GM19035 (cell line): ENCODE measurements at regions not wholly inside any gene's neighbourhood (a gene's known extent, or its start where the extent isn't known, plus 50 kb on each side); places are given as distances from the start of the nearest gene placed in this dataset.
"Not testable (repeated sequence)": the region's sequence is repeated elsewhere in the genome, so short reads cannot be mapped to it uniquely, and the experiment has no call there.

Experiments used
- ATAC-seq: cut with Tn5 transposase; IDR thresholded peaks from one replicate; pipeline ENCODE4 v1.9.1; 2021; ENCODE audit not compliant: unreplicated experiment

DNA sequence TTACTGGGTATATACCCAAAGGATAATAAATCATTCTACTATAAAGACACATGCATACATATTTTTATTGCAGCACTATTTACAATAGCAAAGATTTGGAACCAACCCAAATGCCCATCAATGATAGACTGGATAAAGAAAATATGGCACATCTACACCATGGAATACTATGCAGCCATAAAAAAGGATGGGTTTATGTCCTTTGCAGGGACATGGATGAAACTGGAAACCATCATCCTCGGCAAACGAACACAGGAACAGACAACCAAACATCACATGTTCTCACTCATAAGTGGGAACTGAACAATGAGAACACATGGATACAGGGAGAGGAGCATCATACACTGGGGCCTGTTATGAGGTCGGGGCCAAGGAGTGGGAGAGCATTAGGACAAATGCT, 665.0 kb upstream of the KCNMB2 start:
- not testable (repeated sequence) for ATAC-seq

DNA sequence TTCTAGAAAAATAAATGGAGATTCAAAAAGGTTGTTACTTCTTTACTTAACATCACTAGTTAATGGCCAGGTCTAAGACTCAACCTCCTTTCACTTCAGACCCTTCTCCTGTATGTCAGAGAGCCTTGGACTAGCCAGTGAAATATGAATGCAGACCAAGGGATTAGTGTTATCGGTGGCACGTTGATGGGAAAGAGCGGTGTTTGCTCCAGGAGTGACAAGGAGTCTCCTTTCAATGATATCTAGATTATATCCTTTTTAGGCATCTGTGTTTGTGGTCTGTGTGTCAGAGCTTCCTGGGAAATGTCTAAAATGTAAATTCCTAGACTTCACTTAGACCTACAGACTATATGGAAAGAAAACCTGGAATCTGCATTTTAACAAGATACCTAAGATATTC, 658.0 kb upstream of the KCNMB2 start:
- ATAC-seq: no peak

DNA sequence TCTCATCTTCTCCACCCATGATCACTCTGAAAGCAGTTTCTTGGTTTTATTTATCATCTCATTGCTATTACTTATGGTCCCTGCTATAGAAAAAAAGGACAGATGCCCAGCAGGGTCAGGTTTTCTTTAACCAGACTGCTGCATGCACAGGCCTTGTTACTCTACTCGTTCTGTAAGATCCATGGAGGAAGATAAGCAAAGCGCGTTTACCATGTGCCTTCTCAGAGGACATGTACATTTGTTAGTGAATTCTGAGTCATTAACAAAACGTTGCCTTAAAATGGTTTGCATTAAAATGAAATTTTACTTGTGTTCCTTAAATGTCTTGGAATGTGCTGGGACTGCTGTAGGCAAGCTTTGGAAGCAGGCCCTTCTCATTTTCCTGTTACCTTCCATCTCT, 657.3 kb upstream of the KCNMB2 start:
- no peak for ATAC-seq

DNA sequence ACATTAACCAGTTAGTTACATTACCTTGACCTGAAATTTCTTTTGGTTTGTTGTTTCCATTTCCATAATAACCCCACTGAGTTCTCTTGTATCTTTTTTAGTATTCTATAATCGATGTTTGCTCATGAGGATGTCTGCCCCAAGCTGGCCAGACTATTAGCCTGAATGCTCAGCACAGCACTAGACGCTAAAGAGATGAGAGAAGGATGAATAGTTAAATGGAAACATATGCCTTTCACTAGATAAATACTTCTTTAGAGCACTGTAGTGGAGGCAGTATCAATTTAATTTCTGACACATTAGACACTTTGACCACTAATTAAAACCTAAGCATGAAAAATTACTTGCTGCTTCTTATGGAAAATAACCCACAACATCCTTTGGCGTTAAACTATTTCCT, 654.9 kb upstream of the KCNMB2 start:
- ATAC-seq: no peak

DNA sequence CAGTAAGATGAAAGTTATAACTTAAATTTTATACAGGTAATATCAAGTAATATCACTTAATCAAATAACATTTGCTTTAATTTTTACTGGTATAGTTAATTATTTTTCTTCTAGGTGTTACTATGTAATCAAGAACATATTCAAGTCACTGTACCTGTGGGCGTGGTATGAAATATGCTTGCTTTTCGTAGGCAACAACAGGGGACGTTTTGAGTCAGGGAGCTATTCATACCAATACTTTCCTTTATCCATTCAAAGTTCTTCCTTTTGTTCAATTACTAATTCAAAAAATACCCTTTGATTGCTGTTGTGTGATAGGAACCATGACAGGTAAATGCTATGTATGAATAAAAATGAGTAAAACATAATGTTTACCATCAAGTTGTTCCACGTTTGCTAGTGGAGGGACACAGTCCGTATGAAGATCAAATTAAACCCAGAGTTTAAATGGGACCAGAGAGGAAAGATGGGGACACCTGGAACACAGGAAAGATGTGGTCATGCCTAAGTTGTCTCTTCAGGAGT, 654.0 kb upstream of the KCNMB2 start:
- no peak for ATAC-seq

DNA sequence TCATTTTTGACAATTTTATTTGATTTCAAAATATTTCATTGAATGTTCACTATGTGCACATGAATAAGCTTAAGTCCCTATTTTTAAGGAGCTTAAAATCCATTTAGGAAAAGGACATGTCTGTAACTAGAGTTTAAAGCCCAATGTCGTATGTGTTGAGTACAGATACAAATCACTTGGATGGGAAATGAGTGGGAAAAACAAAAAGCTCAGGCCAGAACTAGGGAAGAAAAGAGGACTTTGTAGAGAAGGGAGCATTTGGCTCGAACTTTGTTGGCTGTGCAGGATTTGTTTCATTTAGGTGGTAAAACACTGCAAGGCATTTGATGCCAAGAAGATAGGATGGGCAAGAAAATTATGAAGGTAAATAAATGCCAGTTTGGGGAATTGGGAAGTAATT, 653.1 kb upstream of the KCNMB2 start:
- no peak for ATAC-seq

DNA sequence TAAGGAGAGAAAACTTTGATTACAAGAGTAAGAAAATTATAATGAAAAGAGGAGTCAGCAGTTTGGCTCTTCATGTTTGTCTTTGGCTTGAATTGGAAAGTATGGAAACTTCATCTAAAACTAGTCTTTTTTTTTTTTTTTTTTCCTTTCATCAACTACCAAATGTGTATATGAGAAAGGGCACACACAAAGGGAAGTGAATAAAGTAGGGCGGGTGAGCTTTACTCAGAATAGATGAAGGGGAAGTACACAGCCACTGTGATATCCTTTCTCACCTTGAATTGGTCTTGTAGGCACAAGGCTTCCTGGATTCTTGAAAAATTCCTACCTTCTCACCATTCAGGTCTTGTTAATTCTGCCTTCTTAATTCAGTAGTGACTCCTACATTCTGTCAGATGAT, 652.3 kb upstream of the KCNMB2 start:
- ATAC-seq: no peak

DNA sequence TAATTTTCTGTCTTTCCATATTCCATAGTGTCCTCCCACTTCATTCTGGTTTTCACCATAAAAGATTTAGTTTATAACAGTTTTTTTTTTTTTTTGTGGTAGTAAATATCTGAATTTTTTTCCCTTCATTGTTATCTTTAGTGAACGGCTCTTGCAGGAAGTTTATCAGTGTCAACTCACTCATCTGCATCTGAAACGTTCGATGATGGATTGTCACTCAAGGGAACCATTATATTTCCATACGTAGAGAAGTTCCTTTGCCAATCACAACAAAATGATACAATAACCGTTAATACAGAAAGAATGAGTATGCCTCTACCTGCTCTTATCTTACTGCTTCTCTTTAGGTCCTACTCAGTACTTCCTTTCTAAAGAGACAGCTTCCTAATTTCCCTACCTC, 651.2 kb upstream of the KCNMB2 start:
- no peak for ATAC-seq

DNA sequence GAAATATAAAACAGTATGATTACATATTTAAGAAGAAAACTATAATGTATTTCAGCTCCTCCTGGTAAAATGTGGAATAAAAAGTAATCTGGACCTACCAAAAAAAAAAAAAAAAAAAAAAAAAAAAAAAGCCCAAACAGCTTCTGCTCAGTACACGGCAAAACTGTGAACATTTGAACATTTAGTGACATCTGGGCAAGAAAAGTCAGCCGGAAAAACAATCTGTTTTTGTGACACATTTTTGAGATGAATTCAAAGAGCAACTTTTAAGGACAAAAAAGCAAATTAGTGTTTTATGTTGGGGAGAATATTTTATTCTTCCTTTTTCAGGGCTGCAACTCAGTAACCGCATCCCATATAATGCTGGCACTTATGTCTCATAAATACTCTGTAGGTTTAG, 649.7 kb upstream of the KCNMB2 start:
- no peak for ATAC-seq

DNA sequence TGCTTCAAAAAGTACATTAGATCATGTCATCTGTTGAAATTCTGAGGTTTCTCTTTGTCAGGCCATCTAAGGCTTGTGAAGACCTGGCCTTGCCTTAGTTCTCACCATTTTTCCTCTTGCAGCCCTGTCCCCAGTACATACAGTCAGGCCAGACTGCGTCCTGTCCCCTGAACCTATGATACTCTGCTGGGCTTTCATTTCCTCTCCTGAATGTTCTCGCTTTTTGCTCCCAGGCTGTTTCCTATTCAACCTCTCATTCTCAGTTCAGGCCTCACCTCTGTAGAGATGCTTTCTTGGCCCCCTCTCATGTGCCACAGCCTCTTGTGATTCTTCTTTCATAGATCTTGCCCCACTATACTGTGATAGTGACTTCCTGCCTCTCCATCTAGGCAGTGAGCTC, 648.8 kb upstream of the KCNMB2 start:
- no peak for ATAC-seq

DNA sequence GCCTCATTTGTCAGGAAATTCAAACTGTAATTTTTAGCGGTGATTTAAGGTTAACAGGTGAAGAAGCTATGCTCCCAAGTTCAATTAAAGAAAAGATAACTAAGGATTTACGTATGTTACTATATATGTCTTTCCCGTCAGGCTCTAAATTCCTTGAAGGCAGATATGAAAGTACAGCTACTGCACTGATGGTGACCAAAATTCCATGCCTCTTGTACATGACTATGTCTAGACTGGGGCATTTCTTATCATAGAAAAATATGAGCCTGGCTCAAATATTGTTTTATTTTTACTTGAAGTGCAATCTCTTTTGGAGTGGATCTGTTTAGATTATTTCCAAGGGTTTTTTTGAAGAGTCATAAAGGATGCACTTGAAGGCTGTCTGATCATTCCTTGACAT, 647.1 kb upstream of the KCNMB2 start:
- ATAC-seq: no peak

DNA sequence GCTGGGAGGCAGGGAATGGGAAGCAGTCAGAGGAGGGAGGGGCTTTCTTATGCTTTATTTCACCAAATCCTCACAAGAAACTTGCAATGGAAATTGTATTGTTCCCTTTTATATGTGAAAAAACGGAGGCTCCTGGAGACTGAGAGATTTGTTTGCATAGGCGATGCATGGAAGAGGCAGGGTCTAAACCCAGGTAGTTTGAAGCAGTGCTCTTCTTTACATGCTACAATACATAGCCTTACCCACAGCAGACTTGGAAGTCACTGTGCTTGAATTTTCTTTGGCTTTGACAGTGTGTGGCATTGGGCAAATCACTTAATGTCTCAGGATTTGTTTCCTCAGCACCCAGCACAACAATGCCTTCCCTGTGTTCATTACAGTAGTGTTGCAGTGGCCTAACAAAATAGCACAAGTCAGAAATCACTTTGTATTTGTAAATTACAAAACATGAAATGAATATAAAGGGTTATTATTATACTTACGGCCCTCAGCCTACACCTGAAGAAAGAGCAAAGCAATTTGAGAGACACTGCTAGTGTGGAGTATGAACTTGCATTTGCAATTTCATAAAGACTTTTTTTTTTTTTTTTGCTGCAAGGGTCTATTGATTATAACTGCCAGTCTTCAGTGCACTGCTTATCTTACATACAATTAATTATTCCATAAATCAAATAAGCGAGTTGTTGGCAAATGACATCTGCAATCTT, 646.4 kb upstream of the KCNMB2 start:
- no peak for ATAC-seq

DNA sequence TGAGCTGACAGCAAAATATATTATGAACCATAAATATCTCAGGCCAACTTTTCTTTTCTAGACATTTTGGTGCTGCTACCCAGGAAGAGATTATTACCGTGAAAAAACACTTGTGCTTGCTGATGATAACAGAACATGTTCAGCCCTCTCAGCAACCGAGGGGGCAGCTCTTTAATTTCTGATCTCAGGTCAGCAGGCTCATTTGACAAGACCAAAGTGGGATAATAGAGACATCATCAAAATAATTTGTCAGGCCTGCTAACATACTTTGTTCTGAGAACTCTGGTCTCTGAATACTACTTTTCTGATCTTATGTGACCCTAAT, 645.9 kb upstream of the KCNMB2 start:
- no peak for ATAC-seq

DNA sequence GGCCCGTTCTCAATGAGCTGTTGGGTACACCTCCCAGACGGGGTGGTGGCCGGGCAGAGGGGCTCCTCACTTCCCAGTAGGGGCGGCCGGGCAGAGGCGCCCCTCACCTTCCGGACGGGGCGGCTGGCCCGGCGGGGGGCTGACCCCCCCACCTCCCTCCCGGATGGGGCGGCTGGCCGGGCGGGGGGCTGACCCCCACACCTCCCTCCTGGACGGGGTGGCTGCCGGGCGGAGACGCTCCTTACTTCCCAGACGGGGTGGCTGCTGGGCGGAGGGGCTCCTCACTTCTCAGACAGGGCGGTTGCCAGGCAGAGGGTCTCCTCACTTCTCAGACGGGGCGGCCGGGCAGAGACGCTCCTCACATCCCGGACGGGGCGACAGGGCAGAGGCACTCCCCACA, 644.7 kb upstream of the KCNMB2 start:
- not testable (repeated sequence) for ATAC-seq

DNA sequence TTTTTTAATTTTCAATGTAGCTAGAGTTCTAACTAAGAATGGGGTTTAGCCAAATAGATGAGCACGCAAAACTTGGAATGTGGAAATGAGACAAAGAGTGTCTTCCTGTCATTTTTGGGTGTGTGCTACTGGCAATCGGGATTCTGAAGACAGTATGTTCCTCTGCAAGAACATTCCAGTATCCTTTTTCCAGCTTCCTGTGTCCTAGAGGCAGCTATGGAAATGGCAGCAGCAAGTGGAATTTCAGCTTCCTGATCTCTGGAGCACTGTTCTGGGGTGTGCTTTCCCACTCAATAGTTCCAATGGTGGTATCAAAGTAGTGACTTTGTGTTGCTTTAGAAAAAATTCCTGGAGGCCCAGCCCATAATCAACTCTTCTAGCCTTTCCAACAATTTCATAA, 642.9 kb upstream of the KCNMB2 start:
- ATAC-seq: no peak

DNA sequence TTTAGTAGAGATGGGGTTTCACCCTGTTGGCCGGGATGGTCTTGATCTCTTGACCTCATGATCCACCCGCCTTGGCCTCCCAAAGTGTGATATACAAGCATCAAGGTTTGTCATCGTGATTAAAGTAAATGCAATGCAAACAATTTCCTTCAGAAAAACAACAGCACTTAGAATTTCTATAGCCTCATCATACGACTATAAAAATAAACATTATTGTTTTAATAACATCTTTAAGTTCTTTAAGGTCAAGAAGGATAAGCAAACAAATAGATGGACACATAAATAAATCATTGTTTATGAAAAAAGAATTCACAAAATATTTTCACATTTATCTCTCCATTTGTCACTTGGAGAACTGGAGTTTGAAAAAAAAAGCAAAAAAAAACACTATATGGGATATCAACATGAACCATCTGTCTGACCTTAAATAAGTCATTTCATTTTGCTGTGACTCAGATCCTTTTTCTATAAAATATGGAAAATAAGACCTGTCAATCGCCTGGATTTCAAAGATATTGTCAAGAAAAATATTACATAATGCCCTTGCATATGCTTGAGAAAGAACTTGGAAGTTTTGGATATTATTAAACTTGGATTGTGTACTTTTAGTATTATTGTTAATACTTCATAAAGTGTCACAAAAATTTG, 642.0 kb upstream of the KCNMB2 start:
- ATAC-seq: no peak

DNA sequence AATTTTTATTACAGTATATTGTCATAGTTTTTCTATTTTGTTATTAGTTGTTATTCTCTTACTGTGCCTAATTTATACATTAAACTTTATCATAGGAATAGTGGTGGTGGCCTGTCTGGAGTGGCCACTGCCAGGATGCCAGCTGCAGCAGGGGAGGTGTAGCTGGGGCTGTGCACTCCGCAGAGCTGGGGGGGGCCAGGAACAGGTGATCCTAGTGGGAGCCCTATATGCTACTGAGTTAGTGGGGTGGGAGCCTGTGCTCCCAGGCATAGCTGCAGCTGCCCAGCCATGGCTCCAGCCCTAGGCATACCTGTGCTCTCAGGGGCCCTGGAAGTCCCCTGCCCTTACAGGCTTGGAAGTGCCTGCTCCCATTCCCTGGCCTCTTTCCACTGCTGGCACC, 638.1 kb upstream of the KCNMB2 start:
- ATAC-seq: no peak

DNA sequence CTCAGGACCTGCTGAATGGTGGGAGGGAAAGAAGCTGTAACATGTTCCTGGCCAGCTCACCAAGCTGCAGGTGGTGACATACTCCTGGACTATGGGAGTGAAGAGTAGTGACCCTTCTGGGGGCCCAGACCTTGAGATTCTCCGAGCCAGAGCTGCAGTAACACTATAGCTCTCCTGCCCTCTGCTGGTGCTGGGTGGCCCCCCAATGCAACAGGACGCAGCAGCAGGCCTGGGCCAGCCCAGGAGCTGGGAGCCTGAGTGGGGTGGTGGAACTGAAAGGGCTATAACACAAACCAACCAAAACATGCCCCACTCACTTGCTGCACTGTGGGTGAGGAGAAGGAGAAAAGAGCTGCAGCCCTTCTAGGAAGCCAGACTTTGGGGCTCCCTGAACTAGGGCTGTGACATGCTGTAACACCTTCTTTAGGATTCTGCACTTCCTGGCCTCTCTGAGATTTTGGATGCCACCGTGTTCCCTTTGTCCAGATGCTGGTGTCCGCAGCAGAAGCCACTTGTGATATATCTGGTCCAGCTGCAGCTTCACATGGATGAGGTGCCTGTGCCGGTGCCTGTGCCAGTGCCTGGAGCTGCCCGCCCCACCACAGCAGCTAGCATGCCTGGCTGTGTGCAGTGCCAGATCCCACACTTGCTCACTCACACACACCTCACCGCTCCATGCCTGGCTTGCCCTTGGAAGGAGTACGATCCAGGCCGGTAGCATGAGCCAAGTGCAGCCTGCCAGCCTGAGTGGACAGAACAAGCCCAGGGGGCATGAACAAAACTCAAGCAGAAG, 636.8 kb upstream of the KCNMB2 start:
- ATAC-seq: no peak

DNA sequence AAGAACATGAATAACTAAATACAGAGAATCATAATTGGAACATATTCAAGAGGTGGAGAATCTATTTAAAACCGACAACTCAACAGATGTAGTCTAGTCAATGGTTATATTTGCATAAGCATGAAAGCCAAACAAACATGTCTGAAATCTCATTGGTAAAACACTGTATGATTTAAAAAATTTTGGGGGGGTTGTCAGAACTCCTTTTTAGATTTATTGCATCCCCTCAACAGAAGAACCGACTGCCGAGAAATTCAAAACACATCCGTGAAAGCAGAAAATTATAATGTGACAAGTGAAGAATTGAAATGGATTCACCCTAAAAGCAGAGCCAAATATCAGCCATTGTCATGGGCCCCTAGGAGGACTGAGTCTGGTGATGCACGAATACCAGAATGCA, 633.4 kb upstream of the KCNMB2 start:
- ATAC-seq: no peak

DNA sequence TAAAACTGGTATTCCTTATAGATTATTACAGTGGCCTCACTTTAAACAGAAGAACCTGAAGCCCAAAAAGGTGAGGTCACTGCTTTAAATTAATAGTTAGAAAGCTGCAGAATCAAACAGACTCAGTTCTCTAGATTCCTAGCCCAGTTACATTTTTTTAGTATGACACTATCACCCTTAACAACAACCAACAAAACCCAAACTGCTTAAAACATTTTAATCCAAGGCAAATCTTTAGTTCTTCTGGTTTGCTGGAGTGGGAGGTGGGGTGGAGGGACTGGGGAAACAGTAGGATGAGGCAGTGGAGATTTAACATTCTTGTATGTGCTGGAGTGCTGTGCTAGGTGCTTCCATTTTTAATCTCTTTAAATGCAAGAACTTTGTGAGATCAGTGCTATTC, 631.6 kb upstream of the KCNMB2 start:
- ATAC-seq: no peak

DNA sequence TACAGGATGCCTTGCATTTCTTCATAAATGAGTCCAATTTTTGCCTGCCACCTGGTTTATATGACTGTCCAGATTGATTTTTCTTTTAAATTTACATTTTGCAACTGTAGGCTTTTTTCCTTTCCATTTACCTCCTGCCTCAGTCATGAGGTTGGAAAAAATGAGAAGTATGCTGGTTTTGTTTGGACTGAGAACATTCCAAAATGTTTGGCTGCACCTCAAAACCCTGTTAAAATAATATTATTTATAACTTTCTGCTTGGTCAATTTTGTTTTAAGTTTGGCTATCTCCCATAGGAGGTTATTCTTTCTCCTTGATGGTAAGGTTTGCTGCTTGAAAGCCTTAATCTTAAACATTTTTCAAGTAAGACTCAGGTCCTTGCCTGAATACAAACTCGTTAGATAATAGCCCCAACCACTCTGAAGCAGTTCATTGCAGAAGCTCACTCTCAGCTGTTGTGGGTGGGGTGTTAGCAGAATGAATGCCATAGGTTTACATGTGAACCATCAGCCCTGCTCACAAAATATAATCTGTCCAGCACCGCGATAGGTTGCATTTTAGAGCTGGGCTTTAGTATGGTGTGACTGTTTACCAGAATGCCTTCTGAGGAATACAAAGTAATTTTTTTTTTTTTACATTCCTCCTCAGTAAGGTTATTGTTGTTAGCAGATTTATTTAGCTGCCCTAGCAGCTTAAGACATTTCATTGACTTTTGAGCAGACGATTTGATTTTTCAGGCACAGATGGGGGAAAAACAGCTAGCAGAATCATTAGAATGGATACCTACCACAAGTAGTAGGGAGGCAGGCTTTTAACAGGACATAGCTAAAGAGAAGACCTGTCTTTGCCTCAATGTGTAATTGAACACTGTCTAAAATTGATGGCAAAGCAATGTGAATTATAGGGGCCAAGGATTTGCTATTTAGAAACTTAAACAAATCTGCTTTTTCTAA, 630.8 kb upstream of the KCNMB2 start:
- ATAC-seq: no peak
